ENCODE measurements at regions not wholly inside any gene's neighbourhood (a gene's known extent, or its start where the extent isn't known, plus 50 kb on each side); places are given as distances from the start of the nearest gene placed in this dataset.

- Histone ChIP-seq H3K36me3 (ENCODE audit: control insufficient read depth, insufficient read depth, low read length) (no peaks in the 10 kb centered on the region), H3K9ac (ENCODE audit: extremely low read depth, low read length, poor library complexity, severe bottlenecking) (no peak overlapping the region), H3K27ac (ENCODE audit: low read depth, low read length) (no peak overlapping the region), H3K4me1 (ENCODE audit: control insufficient read depth, insufficient read depth, low read length) (no peaks in the 10 kb centered on the region), H3K9me3 (ENCODE audit: control insufficient read depth, low read length) (no peaks in the 10 kb centered on the region), H3K27me3 (ENCODE audit: control insufficient read depth, insufficient read depth, low read length, poor library complexity, severe bottlenecking) (peaks cover 8% of the 10 kb centered on the region), H3K4me3 (ENCODE audit: low read length) (no peak overlapping the region)
- no peak for TF ChIP-seq CTCF (conservative IDR thresholded peaks at IDR 0.05)
- Mint-ChIP-seq H3K9me3 (no peaks in the 10 kb centered on the region), H3K36me3 (ENCODE audit: low read depth) (no peaks in the 10 kb centered on the region), H3K27ac (no peak overlapping the region), H3K4me3 (no peak overlapping the region), H3K27me3 (ENCODE audit: insufficient read depth) (peaks cover 11% of the 10 kb centered on the region), H3K4me1 (no peaks in the 10 kb centered on the region)
- no peak for DNase-seq
- WGBS, 2 experiments (ENCODE audit: insufficient coverage in 1 of 2, insufficient read length in 1 of 2), result 100% methylated on average over 2 of the region's 2 CpGs; no CpG with 5 or more reads in 1 of the 2 experiments
These were observed 63.0 kb upstream of the DYNLRB2 start for GRCh38 chr16:80477838-80478237.

GRCh38 chr16:80468029-80468428 lies 72.8 kb upstream of the DYNLRB2 start:
- 80 to 86% methylated on average over 1 to 8 of the region's 8 CpGs for WGBS, 2 experiments (ENCODE audit: insufficient coverage in 1 of 2, insufficient read length in 1 of 2)
- H3K27ac ChIP-seq (ENCODE audit: low read depth, low read length), result no peak overlapping the region
- H3K4me3 ChIP-seq (ENCODE audit: low read length), result no peak overlapping the region
- no peaks in the 10 kb centered on the region for H3K9me3 ChIP-seq (ENCODE audit: control insufficient read depth, low read length)
- peaks cover 37% of the 10 kb centered on the region for H3K27me3 ChIP-seq (ENCODE audit: control insufficient read depth, insufficient read depth, low read length, poor library complexity, severe bottlenecking)
- no peaks in the 10 kb centered on the region for H3K36me3 Mint-ChIP-seq (ENCODE audit: low read depth)
- no peak overlapping the region for H3K9ac ChIP-seq (ENCODE audit: extremely low read depth, low read length, poor library complexity, severe bottlenecking)
- H3K4me1 ChIP-seq (ENCODE audit: control insufficient read depth, insufficient read depth, low read length), result no peaks in the 10 kb centered on the region
- peaks cover 6% of the 10 kb centered on the region for H3K4me1 Mint-ChIP-seq
- TF ChIP-seq CTCF (conservative IDR thresholded peaks at IDR 0.05), result no peak
- H3K27me3 Mint-ChIP-seq (ENCODE audit: insufficient read depth), result peaks cover 52% of the 10 kb centered on the region
- H3K4me3 Mint-ChIP-seq, result no peak overlapping the region
- no peaks in the 10 kb centered on the region for H3K36me3 ChIP-seq (ENCODE audit: control insufficient read depth, insufficient read depth, low read length)
- no peaks in the 10 kb centered on the region for H3K9me3 Mint-ChIP-seq
- no peak overlapping the region for H3K27ac Mint-ChIP-seq
- no peak for DNase-seq

DNA sequence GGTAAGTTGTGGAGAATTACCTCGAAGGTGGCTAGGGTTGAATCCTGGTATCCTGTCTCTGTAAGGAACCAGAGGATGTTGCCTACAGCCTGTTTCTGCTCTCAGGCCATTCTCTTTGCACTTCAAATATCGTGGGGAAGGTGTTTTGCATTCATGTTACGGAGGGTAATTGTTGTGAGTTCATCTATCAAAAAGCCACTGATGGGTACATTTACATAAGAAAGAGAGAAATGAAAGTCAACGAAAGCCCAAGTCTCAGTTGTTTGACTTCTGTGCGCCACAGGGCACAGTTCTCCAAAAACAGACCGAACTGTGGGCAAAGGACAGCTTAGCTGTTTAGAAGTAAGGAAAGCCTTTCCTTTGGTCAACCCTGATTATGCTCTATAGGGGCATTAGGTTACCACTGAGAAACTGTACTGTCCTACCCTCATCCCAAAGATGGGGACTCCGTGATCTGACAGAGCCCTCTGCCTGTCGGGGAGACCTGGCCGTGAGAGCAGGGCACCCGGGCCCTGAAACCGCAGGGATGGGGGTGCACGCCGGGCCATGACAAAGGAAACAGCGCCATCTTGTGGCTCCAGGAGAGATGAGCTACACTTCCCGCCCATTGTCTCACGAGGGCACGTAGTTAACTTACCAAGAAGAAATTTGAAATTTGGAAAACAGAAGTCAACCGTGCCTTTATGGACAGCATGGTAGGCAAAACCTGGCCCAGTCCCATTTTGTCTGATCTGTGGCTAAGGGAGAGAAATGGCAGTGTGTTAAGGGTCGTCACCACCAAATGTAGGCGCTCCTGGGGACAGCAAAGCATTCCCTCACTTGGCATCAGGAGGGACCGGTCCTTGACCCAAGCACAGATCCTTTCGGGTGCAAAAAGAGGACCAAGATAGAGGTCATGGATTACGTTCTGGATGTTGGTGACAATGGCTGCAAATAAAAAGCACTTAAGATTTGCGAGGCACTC lies 74.5 kb upstream of the DYNLRB2 start:
- TF ChIP-seq CTCF (conservative IDR thresholded peaks at IDR 0.05), result peak; percentile 98
- Histone ChIP-seq H3K4me3 (ENCODE audit: low read length) (no peak overlapping the region), H3K9ac (ENCODE audit: extremely low read depth, low read length, poor library complexity, severe bottlenecking) (no peak overlapping the region), H3K4me1 (ENCODE audit: control insufficient read depth, insufficient read depth, low read length) (no peaks in the 10 kb centered on the region), H3K27ac (ENCODE audit: low read depth, low read length) (no peak overlapping the region), H3K36me3 (ENCODE audit: control insufficient read depth, insufficient read depth, low read length) (no peaks in the 10 kb centered on the region), H3K27me3 (ENCODE audit: control insufficient read depth, insufficient read depth, low read length, poor library complexity, severe bottlenecking) (peaks cover 51% of the 10 kb centered on the region), H3K9me3 (ENCODE audit: control insufficient read depth, low read length) (no peaks in the 10 kb centered on the region)
- no peaks in the 10 kb centered on the region for H3K36me3 Mint-ChIP-seq (ENCODE audit: low read depth)
- no peak overlapping the region for H3K27ac Mint-ChIP-seq
- no peaks in the 10 kb centered on the region for H3K9me3 Mint-ChIP-seq
- peaks cover 69% of the 10 kb centered on the region for H3K27me3 Mint-ChIP-seq (ENCODE audit: insufficient read depth)
- H3K4me1 Mint-ChIP-seq, result peaks cover 6% of the 10 kb centered on the region
- peak; percentile 93 for DNase-seq
- H3K4me3 Mint-ChIP-seq, result no peak overlapping the region
- 31 to 33% methylated on average over 21 to 23 of the region's 24 CpGs for WGBS, 2 experiments (ENCODE audit: insufficient coverage in 1 of 2, insufficient read length in 1 of 2)
